NCI-H187 (cell line): ENCODE measurements at regions not wholly inside any gene's neighbourhood (a gene's known extent, or its start where the extent isn't known, plus 50 kb on each side); places are given as distances from the start of the nearest gene placed in this dataset.
"Not testable (repeated sequence)": the region's sequence is repeated elsewhere in the genome, so short reads cannot be mapped to it uniquely, and the experiment has no call there.

Experiments used
- DNase-seq, 2 experiments: peaks; one replicate each; lab custom pipeline; 2025; lab: John Stamatoyannopoulos, UW

DNA sequence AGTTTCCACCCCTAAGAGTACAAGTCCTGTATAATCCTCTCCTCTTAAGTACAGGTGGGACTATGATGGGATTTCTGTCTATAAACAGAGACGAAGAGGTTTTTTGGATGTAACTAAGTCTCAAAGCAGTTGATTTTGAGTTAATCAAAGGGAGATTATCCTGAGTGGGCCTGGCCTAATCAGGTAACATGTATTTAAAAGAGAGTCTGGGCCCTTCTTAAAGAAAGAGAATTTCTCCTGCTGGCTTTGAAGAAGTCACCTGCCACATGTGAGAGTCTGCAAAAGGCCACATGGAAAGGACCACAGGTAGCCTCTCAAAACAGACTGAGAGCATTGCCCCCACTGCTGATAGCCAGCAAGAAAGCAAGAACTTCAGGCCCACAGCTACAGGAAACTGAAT is 142.3 kb downstream of the IRX5 start:
- no peak for DNase-seq

DNA sequence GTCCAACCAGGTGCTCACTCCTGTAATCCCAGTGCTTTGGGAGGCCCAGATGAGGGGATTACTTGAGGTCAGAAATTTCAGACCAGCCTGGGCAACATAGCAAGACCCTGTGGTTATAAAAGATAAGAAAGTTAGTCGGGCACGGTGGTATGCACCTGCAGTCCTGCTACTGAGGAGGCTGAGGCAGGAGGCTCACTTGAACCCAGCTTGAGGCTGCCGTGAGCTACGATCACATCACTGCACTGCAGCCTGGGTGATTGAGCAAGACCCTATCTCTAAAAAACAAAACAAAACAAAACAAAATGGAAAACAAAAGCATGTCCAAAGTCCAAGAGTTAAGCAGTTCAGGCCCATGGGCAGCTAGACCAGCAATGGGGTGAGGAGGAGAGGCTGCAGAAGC is 143.2 kb downstream of the IRX5 start:
- no peak for DNase-seq

DNA sequence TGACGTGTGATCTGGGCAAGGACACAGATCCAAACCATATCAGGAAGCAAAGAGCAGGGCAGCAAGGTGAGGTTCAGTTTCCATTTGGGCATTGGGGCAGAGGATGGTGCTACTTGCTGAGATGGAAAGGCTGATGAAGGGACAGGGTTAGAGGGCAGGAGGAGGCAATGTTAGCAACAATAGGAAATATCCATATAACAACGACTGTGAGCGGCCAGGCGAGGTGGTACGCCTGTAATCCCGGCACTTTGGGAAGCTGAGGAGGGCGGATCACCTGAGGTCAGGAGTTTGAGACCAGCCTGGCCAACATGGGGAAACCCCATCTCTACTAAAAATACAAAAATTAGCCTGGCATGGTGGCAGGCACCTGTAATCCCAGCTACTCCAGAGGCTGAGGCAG is 144.5 kb downstream of the IRX5 start:
- DNase-seq, result not testable (repeated sequence)

GRCh38 chr16:55076053-55076452 is 145.4 kb downstream of the IRX5 start:
- no peak for DNase-seq

DNA sequence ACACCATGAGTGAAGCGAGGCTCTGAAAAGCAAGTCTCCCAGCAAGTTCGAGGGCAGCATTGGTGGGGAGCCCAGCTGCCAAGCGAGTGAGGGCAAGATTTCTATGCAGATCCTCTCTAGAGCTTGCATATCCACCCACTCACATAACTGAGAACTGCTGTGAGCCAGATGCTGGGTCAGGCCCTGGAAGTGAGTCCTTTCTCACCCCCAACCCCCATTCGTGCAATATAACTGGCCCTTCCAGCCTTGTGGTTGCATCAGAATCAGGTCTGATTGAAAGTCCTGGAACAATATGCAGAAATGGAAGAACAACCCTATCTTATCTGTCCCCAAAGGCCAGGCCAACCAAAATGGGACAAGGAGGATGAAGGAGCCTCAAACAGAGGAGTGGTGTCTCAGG is 146.6 kb downstream of the IRX5 start:
- no peak for DNase-seq

DNA sequence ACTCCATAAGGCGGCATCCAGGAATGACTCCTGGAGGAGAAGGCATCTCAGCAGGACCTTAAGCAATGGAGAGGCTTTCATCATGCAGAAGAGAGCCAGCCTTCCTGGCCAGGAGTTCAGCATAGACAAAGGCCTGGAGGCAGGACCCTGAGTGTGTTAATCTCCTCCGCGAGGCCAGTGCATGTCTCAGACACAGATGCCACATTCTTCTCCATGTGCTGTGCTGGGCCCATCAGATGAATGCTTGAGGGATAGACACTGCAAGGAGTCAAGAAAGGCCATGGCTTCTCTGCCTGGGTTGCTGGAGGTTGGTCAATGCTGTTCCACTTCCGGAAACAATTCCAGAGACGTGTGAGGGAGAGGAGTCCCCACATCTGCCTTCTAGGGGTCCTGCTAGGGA is 147.5 kb downstream of the IRX5 start:
- no peak for DNase-seq

GRCh38 chr16:55078699-55079410 is 148.2 kb downstream of the IRX5 start:
- no peak for DNase-seq

DNA sequence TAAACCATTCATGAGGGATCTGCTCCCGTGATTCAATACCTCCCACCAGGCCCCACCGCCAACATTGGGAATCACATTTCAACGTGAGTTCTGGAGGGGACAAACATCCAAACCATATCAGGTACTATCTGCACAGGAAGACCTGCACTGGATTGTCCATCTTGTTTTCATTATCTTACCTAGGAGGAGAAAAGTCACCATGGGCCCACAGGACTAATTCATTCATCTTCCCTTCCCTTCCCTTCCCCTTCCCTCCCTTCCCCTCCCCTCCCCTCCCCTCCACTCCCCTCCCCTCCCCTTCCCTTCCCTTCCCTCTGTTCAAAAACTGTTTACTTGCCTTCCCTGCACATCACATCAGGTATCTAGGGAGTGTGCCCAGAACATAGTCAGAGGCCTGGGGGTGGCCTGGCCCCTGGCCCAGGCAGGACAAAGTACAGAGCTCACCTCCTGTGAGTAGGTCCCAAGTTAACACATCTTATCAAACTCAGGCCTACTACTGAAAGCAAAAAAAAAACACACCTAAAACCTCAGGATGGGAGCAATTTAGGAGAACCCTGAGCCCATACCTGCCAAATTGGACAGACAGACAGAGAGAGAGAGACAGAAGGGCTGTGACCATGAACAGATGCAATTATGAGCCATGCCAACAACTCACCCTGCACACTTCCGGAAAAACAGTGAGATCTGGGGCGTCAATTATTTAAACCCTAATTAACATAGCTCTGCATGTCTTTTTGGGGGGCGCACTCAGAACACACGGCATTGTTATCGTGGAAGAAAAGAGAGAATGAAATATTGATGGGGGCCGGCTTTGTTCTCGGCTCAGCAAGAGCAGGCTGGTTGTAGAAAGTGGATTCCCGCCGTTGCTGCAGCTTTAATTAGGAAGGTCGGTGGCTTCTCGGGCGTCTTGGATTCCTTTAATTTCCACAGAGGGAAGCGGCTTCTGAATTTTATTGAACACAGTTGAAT is 151.2 kb downstream of the IRX5 start:
- DNase-seq, result no peak

DNA sequence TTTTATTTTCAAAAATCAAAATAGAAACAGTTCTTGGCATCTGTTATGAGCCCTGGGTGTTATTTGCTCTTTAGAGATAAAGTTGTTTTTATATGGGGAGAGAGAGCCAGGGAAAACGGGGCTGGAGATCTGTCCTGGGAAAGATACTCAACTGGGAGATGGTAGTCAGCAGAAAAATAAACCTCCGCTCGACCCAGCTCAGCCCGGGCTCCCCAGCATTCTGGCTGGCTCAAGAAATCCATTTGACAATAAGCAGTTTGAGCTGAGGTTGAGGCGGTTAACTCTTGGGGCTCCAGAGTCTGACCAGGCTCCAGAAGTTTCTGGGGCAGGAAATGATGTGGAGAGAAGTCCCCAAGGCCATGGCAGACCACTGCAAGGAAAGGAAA is 151.9 kb downstream of the IRX5 start:
- no peak for DNase-seq

DNA sequence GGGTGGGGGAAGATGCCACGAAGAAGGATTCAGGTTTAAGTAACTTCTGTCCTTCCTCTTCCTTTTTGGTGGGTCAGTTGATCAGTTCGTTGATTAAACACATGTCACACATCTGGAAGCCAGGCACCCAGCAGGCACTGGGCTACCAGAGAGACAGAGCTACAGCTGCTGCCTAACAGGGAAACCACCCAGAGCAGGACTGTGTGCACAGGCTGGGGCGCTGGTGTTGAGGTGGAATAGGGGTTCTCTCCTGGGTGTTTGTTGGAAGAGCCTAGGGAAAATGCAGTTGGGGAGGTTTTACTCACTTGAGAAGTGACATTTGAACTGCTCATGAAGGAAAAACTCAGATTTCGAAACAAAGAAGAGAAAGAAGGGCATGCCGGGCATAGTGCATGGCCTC is 152.4 kb downstream of the IRX5 start:
- DNase-seq, result no peak

DNA sequence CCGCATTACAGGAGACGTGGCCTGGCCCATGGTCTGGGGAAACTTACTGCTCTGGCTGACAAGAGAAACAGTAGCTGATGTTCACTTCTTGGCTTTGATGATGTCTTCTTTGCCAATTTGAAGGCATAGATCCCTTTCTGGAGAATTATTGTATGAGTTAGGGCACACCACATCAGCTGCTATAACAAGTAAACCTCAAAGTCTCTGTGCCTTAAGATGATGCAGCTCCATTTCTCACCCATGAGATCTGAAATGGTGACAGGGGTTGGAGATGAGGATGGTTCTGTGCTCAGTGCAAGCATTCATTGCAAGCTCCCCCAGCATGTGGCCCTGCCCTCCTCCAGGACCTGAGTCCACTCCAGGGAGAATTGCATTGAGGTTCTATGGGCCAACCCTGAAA is 157.4 kb downstream of the IRX5 start:
- no peak for DNase-seq

DNA sequence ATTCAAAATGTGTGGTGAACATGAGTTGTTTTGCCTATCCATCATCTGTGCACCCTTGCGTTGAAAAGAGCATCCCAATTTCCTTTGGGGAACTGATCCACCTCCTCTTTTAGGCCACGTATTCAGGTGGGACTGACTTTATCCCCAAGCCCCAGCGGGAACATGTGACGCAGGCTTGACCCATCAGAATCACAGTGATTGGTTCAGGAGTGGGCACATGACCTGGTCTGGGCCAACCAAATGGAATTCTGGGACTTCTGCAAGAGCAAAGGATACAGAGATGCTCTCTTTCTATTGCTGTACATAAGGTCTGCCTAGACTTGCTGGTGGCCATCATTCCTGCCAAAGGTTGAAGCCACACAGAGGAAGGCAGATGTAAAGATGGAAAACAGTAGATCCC is 158.9 kb downstream of the IRX5 start:
- no peak for DNase-seq

- DNase-seq, result no peak
These were observed 160.7 kb downstream of the IRX5 start for GRCh38 chr16:55091213-55091870.

GRCh38 chr16:55091871-55092230 is 161.2 kb downstream of the IRX5 start:
- DNase-seq, result no peak

DNA sequence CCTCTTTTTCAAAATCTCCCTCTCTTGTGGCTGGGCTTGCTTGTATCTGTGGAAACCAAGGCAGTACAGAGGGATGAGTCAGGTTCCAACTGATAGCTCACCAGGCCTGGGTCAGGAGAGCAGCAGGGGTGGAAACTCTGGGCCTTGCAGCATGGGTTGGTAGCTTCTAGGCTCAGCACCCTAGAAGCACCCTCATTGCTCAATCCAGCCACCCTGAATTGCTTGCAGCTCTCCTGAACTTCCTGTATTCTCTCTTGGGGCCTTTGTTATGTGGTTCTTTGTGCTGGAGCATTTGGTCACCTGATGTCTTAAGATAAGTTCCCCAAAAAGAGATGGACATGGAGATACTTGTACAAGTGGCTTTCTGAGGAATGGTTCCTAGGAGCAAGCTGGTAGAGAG is 169.4 kb downstream of the IRX5 start:
- DNase-seq, result no peak

GRCh38 chr16:55101026-55101425 is 170.4 kb downstream of the IRX5 start:
- no peak for DNase-seq

DNA sequence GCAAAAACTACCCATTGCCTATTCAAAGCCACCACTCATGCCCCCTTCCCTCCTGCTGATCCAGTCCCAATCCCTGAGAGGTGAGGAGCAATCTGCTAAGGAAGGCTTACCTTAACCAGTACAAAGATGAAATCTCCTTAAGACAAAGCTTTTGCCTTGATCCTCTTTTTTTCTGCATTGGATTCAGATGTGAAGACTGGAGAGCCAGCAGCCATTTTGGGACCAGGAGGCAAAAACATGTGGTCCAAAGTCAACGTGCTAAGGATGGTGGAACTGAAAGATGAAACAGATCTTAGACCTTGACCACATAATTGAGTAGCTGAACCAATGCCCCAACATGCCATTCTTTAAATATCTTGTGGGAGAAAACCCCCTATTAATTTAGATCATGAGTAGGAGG is 171.4 kb downstream of the IRX5 start:
- DNase-seq, result no peak

- no peak for DNase-seq
These were observed 171.9 kb downstream of the IRX5 start for GRCh38 chr16:55102531-55102930.

- DNase-seq, result no peak
These were observed 177.2 kb downstream of the IRX5 start for GRCh38 chr16:55107851-55108250.

DNA sequence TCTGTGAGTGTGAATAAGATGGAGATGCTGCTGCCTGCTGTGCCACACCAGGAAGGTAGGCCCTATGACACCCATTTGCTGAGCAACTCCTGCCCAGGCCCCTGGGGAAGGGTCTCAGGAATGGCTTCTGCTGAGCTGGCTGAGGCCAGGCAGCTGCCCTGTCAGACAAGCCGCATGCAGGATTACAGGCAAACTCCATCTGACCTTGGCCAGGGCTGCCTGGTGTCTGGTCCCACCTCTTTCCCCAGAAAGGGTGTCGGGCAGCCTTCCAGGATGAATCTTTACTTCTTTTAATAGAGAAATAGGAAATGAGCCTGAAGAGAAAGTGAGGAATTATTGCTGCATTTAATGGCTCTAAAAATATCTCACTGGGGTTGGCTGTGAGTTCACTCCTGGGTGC is 182.5 kb downstream of the IRX5 start:
- DNase-seq, result no peak

GRCh38 chr16:55115506-55115905 is 184.8 kb downstream of the IRX5 start:
- DNase-seq, result no peak

DNA sequence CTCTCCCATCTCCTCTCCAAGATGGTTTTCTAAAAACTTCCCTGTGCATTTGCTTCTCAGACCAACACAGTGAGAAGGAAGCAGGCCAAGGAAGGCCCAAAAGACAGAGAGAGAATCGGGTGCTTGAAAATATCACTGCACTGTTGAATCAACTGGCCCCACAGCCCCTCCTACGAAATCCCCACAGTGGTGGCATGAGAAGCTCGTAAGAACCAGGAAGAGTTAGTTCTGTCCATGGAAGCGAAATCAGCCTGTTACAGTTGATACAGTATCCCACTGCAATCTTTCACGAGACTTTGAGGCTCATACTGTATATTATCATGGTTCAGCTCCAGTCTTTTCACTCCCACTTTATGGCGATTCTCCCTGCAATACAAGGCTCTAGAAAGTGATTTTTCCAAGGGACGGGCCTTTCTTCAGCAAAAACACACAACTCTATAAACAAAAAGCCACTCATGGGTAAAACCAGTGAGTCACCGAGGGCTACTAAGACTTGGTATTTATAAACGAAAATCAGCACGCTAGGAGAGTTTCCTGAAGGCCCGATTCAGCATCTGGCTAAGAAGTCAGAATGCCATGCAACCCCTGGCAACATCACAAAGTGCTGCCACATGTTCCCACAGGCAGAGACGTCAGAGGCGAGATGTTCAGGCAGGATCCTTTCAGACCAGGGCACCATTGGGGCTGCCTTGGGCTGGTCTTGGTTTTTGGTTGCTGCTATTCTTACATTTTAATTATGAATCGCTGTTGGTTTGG is 185.7 kb downstream of the IRX5 start:
- DNase-seq, result no peak
